H7 (cell line): ENCODE measurements at regions not wholly inside any gene's neighbourhood (a gene's known extent, or its start where the extent isn't known, plus 50 kb on each side); places are given as distances from the start of the nearest gene placed in this dataset.

Experiments used
- DNase-seq: peaks from one replicate; pipeline ENCODE4 v3.0.0; 2012
- H3K27me3 ChIP-seq: 2 replicates; pipeline ENCODE4 v1.6.0; 2011; ENCODE audit warnings: mild to moderate bottlenecking, low read length; ENCODE audit not compliant: control insufficient read depth, insufficient read depth
- H3K36me3 ChIP-seq: replicated peaks from 2 replicates; pipeline ENCODE4 v1.5.1; 2011; ENCODE audit warnings: low read length; ENCODE audit not compliant: control insufficient read depth, insufficient read depth
- H3K4me3 ChIP-seq: 2 replicates; pipeline ENCODE4 v1.5.1; 2011; ENCODE audit warnings: low read depth, mild to moderate bottlenecking, control low read depth, low read length, moderate library complexity; ENCODE audit not compliant: insufficient read depth

GRCh38 chr9:86512929-86513328, 158.7 kb upstream of the TUT7 start:
- Histone ChIP-seq H3K27me3 (no peaks in the 10 kb centered on the region), H3K36me3 (no peaks in the 10 kb centered on the region), H3K4me3 (no peak overlapping the region)
- DNase-seq, result no peak

- DNase-seq, result peak; percentile 16
Observed at GRCh38 chr9:86511614-86512360, 157.6 kb upstream of the TUT7 start.

GRCh38 chr9:86508208-86508903, 154.1 kb upstream of the TUT7 start:
- no peak for DNase-seq
- no peaks in the 10 kb centered on the region for H3K27me3 ChIP-seq
- no peaks in the 10 kb centered on the region for H3K36me3 ChIP-seq
- no peak overlapping the region for H3K4me3 ChIP-seq

More at GRCh38 chr9:86511614-86512360, 157.6 kb upstream of the TUT7 start:
- H3K27me3 ChIP-seq, result no peaks in the 10 kb centered on the region
- H3K4me3 ChIP-seq, result no peak overlapping the region
- no peaks in the 10 kb centered on the region for H3K36me3 ChIP-seq

- Histone ChIP-seq H3K4me3 (no peak overlapping the region), H3K27me3 (no peaks in the 10 kb centered on the region), H3K36me3 (no peaks in the 10 kb centered on the region)
- DNase-seq, result no peak
Observed at GRCh38 chr9:86507212-86507630, 153.0 kb upstream of the TUT7 start.

- Histone ChIP-seq H3K27me3 (no peaks in the 10 kb centered on the region), H3K4me3 (no peak overlapping the region), H3K36me3 (no peaks in the 10 kb centered on the region)
- DNase-seq, result no peak
Observed at GRCh38 chr9:86503942-86504341, 149.7 kb upstream of the TUT7 start.

GRCh38 chr9:86503314-86503713, 149.1 kb upstream of the TUT7 start:
- no peak for DNase-seq
- no peaks in the 10 kb centered on the region for H3K27me3 ChIP-seq
- no peak overlapping the region for H3K4me3 ChIP-seq
- H3K36me3 ChIP-seq, result no peaks in the 10 kb centered on the region

GRCh38 chr9:86500667-86501435, 146.6 kb upstream of the TUT7 start:
- Histone ChIP-seq H3K36me3 (no peaks in the 10 kb centered on the region), H3K27me3 (no peaks in the 10 kb centered on the region), H3K4me3 (no peak overlapping the region)
- DNase-seq, result no peak

GRCh38 chr9:86500031-86500430, 145.8 kb upstream of the TUT7 start:
- DNase-seq, result no peak
- no peak overlapping the region for H3K4me3 ChIP-seq
- no peaks in the 10 kb centered on the region for H3K27me3 ChIP-seq
- no peaks in the 10 kb centered on the region for H3K36me3 ChIP-seq

- H3K27me3 ChIP-seq, result no peaks in the 10 kb centered on the region
- no peaks in the 10 kb centered on the region for H3K36me3 ChIP-seq
- no peak overlapping the region for H3K4me3 ChIP-seq
- no peak for DNase-seq
Observed at GRCh38 chr9:86494644-86495111, 140.5 kb upstream of the TUT7 start.

GRCh38 chr9:86491468-86492266, 137.5 kb upstream of the TUT7 start:
- H3K36me3 ChIP-seq, result no peaks in the 10 kb centered on the region
- no peaks in the 10 kb centered on the region for H3K27me3 ChIP-seq
- DNase-seq, result no peak
- H3K4me3 ChIP-seq, result no peak overlapping the region

- Histone ChIP-seq H3K27me3 (no peaks in the 10 kb centered on the region), H3K36me3 (no peaks in the 10 kb centered on the region), H3K4me3 (no peak overlapping the region)
- peak; percentile 45 for DNase-seq
Observed at GRCh38 chr9:86488794-86489193, 134.6 kb upstream of the TUT7 start.

GRCh38 chr9:86488345-86488744, 134.1 kb upstream of the TUT7 start:
- no peaks in the 10 kb centered on the region for H3K36me3 ChIP-seq
- no peak overlapping the region for H3K4me3 ChIP-seq
- H3K27me3 ChIP-seq, result no peaks in the 10 kb centered on the region
- DNase-seq, result no peak

- Histone ChIP-seq H3K4me3 (no peak overlapping the region), H3K27me3 (no peaks in the 10 kb centered on the region), H3K36me3 (no peaks in the 10 kb centered on the region)
- DNase-seq, result no peak
Observed at GRCh38 chr9:86487838-86488233, 133.6 kb upstream of the TUT7 start.
